ENCODE measurements at regions not wholly inside any gene's neighbourhood (a gene's known extent, or its start where the extent isn't known, plus 50 kb on each side); places are given as distances from the start of the nearest gene placed in this dataset.

- no TSS peak for BruUV-seq (replicated peaks)
- intact Hi-C loops (cut with micrococcal nuclease; ENCODE audit: unreplicated experiment): no loop called here
- no peaks in the 10 kb centered on the region for H3K36me3 ChIP-seq (ENCODE audit: insufficient read depth, low read length, poor library complexity, severe bottlenecking)
- no peak overlapping the region for H3K4me3 ChIP-seq (ENCODE audit: low read depth, low read length, poor library complexity, severe bottlenecking)
- H3K9me3 ChIP-seq (ENCODE audit: low read depth, low read length, poor library complexity, severe bottlenecking): no peaks in the 10 kb centered on the region
- ChIA-PET CTCF (no interaction called here), POLR2A (ENCODE audit: low non-redundant PET) (no interaction called here)
- H3K4me1 ChIP-seq (ENCODE audit: insufficient read depth, low read length, poor library complexity, severe bottlenecking): no peaks in the 10 kb centered on the region
- TF ChIP-seq CTCF (conservative IDR thresholded peaks at IDR 0.05; ENCODE audit: low read depth, low read length) (no peak), EZH2 (IDR thresholded peaks at IDR 0.05; ENCODE audit: borderline replicate concordance, low read depth, low read length, poor library complexity, severe bottlenecking) (no peak)
- H3K27ac ChIP-seq (ENCODE audit: low read depth, low read length, poor library complexity, severe bottlenecking): no peak overlapping the region
- DNase-seq (ENCODE audit: low spot score): no peak
- no peaks in the 10 kb centered on the region for H3K27me3 ChIP-seq (replicated peaks; ENCODE audit: insufficient read depth, low read depth, low read length, poor library complexity)
Measured at GRCh38 chr22:34861787-34862186, 204.2 kb upstream of the ISX start.

GRCh38 chr22:34866081-34866480 is 199.9 kb upstream of the ISX start:
- Histone ChIP-seq H3K4me1 (ENCODE audit: insufficient read depth, low read length, poor library complexity, severe bottlenecking) (no peaks in the 10 kb centered on the region), H3K27ac (ENCODE audit: low read depth, low read length, poor library complexity, severe bottlenecking) (no peak overlapping the region), H3K4me3 (ENCODE audit: low read depth, low read length, poor library complexity, severe bottlenecking) (no peak overlapping the region), H3K36me3 (ENCODE audit: insufficient read depth, low read length, poor library complexity, severe bottlenecking) (no peaks in the 10 kb centered on the region), H3K9me3 (ENCODE audit: low read depth, low read length, poor library complexity, severe bottlenecking) (no peaks in the 10 kb centered on the region), H3K27me3 (replicated peaks; ENCODE audit: insufficient read depth, low read depth, low read length, poor library complexity) (no peaks in the 10 kb centered on the region)
- POLR2A ChIA-PET (ENCODE audit: low non-redundant PET): no interaction called here
- no peak for DNase-seq (ENCODE audit: low spot score)
- intact Hi-C loops (cut with micrococcal nuclease; ENCODE audit: unreplicated experiment): no loop called here
- no TSS peak for BruUV-seq (replicated peaks)
- no peak for TF ChIP-seq EZH2 (IDR thresholded peaks at IDR 0.05; ENCODE audit: borderline replicate concordance, low read depth, low read length, poor library complexity, severe bottlenecking)
- TF ChIP-seq CTCF (conservative IDR thresholded peaks at IDR 0.05; ENCODE audit: low read depth, low read length): no peak
- CTCF ChIA-PET: no interaction called here

GRCh38 chr22:34866495-34867131 is 199.3 kb upstream of the ISX start:
- no peak overlapping the region for H3K4me3 ChIP-seq (ENCODE audit: low read depth, low read length, poor library complexity, severe bottlenecking)

More at GRCh38 chr22:34866495-34867131, 199.3 kb upstream of the ISX start:
- TF ChIP-seq EZH2 (IDR thresholded peaks at IDR 0.05; ENCODE audit: borderline replicate concordance, low read depth, low read length, poor library complexity, severe bottlenecking): no peak
- no peak for TF ChIP-seq CTCF (conservative IDR thresholded peaks at IDR 0.05; ENCODE audit: low read depth, low read length)
- Histone ChIP-seq H3K27me3 (replicated peaks; ENCODE audit: insufficient read depth, low read depth, low read length, poor library complexity) (no peaks in the 10 kb centered on the region), H3K36me3 (ENCODE audit: insufficient read depth, low read length, poor library complexity, severe bottlenecking) (no peaks in the 10 kb centered on the region), H3K27ac (ENCODE audit: low read depth, low read length, poor library complexity, severe bottlenecking) (no peak overlapping the region), H3K9me3 (ENCODE audit: low read depth, low read length, poor library complexity, severe bottlenecking) (no peaks in the 10 kb centered on the region), H3K4me1 (ENCODE audit: insufficient read depth, low read length, poor library complexity, severe bottlenecking) (no peaks in the 10 kb centered on the region)
- no peak for DNase-seq (ENCODE audit: low spot score)
- BruUV-seq (replicated peaks): no TSS peak
- intact Hi-C loops (cut with micrococcal nuclease; ENCODE audit: unreplicated experiment): no loop called here
- ChIA-PET CTCF (no interaction called here), POLR2A (ENCODE audit: low non-redundant PET) (no interaction called here)

Measured in A673 (cell line).